ENCODE measurements at regions not wholly inside any gene's neighbourhood (a gene's known extent, or its start where the extent isn't known, plus 50 kb on each side); places are given as distances from the start of the nearest gene placed in this dataset.

- POLR2A ChIA-PET = no interaction called here
- Histone ChIP-seq H3K4me1 (peaks cover 49% of the 10 kb centered on the region), H3K36me3 (ENCODE audit: control insufficient read depth, insufficient read depth, low read length) (no peaks in the 10 kb centered on the region), H3K9me3 (no peaks in the 10 kb centered on the region), H3K4me3 (ENCODE audit: low read depth, low read length) (no peak overlapping the region), H3K27me3 (replicated peaks; ENCODE audit: control insufficient read depth, insufficient read depth, low read length) (no peaks in the 10 kb centered on the region)
- no peaks in the 10 kb centered on the region for H3K36me3 Mint-ChIP-seq (ENCODE audit: insufficient read depth, unreplicated experiment)
- H3K4me1 Mint-ChIP-seq (ENCODE audit: low read depth, unreplicated experiment) = peaks cover 18% of the 10 kb centered on the region
- CTCF ChIA-PET = no interaction called here
- TF ChIP-seq, protein P1, sequence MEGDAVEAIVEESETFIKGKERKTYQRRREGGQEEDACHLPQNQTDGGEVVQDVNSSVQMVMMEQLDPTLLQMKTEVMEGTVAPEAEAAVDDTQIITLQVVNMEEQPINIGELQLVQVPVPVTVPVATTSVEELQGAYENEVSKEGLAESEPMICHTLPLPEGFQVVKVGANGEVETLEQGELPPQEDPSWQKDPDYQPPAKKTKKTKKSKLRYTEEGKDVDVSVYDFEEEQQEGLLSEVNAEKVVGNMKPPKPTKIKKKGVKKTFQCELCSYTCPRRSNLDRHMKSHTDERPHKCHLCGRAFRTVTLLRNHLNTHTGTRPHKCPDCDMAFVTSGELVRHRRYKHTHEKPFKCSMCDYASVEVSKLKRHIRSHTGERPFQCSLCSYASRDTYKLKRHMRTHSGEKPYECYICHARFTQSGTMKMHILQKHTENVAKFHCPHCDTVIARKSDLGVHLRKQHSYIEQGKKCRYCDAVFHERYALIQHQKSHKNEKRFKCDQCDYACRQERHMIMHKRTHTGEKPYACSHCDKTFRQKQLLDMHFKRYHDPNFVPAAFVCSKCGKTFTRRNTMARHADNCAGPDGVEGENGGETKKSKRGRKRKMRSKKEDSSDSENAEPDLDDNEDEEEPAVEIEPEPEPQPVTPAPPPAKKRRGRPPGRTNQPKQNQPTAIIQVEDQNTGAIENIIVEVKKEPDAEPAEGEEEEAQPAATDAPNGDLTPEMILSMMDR (IDR thresholded peaks at IDR 0.05; ENCODE audit: insufficient read depth in 1 of 2, low read depth in 1 of 2, low read length in 1 of 2, severe bottlenecking in 1 of 2, unreplicated experiment in 1 of 2) = no peak
- peak overlapping the region; percentile 3 for H3K27ac Mint-ChIP-seq (ENCODE audit: unreplicated experiment)
- H3K27me3 Mint-ChIP-seq (ENCODE audit: insufficient read depth, unreplicated experiment) = no peaks in the 10 kb centered on the region
- intact Hi-C loops (cut with micrococcal nuclease; ENCODE audit: unreplicated experiment) = no loop called here
- no peak overlapping the region for H3K4me3 Mint-ChIP-seq (ENCODE audit: unreplicated experiment)
- no peak for DNase-seq
- no TSS peak for BruUV-seq (replicated peaks)
- H3K9me3 Mint-ChIP-seq (ENCODE audit: unreplicated experiment) = peaks cover 27% of the 10 kb centered on the region
Observed at GRCh38 chr11:103807806-103808205, 228.6 kb upstream of the DDI1 start.

- peaks cover 49% of the 10 kb centered on the region for H3K4me1 ChIP-seq
- Mint-ChIP-seq H3K36me3 (ENCODE audit: insufficient read depth, unreplicated experiment) (no peaks in the 10 kb centered on the region), H3K4me1 (ENCODE audit: low read depth, unreplicated experiment) (peaks cover 18% of the 10 kb centered on the region), H3K27me3 (ENCODE audit: insufficient read depth, unreplicated experiment) (no peaks in the 10 kb centered on the region), H3K9me3 (ENCODE audit: unreplicated experiment) (peaks cover 27% of the 10 kb centered on the region), H3K27ac (ENCODE audit: unreplicated experiment) (no peak overlapping the region), H3K4me3 (ENCODE audit: unreplicated experiment) (no peak overlapping the region)
- no peaks in the 10 kb centered on the region for H3K36me3 ChIP-seq (ENCODE audit: control insufficient read depth, insufficient read depth, low read length)
- no peaks in the 10 kb centered on the region for H3K27me3 ChIP-seq (replicated peaks; ENCODE audit: control insufficient read depth, insufficient read depth, low read length)
- no TSS peak for BruUV-seq (replicated peaks)
- H3K9me3 ChIP-seq = no peaks in the 10 kb centered on the region
- TF ChIP-seq, protein P1 (IDR thresholded peaks at IDR 0.05; ENCODE audit: insufficient read depth in 1 of 2, low read depth in 1 of 2, low read length in 1 of 2, severe bottlenecking in 1 of 2, unreplicated experiment in 1 of 2) = no peak
- intact Hi-C loops (cut with micrococcal nuclease; ENCODE audit: unreplicated experiment) = no loop called here
- DNase-seq = no peak
- POLR2A ChIA-PET = no interaction called here
- H3K4me3 ChIP-seq (ENCODE audit: low read depth, low read length) = no peak overlapping the region
- CTCF ChIA-PET = no interaction called here
Observed at GRCh38 chr11:103808252-103808651, 228.2 kb upstream of the DDI1 start.

DNA sequence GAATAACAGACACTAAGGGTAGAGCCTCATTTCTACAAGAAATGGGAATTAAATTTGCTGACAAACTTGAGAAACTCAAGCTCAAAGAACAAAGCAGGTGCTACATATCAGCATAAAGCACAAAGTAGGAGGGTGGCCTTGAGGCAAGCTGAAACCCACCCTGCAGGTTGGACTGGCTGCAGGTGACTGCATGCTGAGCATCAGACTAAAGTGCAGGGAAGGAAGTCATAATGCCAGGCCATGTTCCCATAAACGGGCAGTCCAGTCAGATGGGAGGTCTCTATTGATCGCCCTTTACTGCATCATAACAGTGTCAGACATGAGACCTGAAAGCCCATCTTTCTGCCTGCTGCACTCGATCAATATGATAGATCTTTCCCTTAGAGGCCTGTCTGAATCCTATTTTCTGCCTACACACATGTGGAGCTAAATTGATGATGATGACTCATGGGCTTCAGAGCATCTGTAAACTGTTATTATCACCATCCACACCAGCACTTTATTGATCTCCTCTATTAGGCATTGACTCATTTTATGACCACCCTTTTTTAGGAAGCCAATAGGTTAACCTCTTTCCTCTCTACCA, 224.5 kb upstream of the DDI1 start:
- BruUV-seq (replicated peaks) = no TSS peak
- CTCF ChIA-PET = no interaction called here
- POLR2A ChIA-PET = no interaction called here

More for the DNA sequence above, 224.5 kb upstream of the DDI1 start:
- Mint-ChIP-seq H3K4me3 (ENCODE audit: unreplicated experiment) (no peak overlapping the region), H3K27me3 (ENCODE audit: insufficient read depth, unreplicated experiment) (no peaks in the 10 kb centered on the region), H3K36me3 (ENCODE audit: insufficient read depth, unreplicated experiment) (no peaks in the 10 kb centered on the region), H3K27ac (ENCODE audit: unreplicated experiment) (no peak overlapping the region), H3K4me1 (ENCODE audit: low read depth, unreplicated experiment) (peaks cover 7% of the 10 kb centered on the region), H3K9me3 (ENCODE audit: unreplicated experiment) (peaks cover 17% of the 10 kb centered on the region)
- Histone ChIP-seq H3K4me1 (peaks cover 16% of the 10 kb centered on the region), H3K27me3 (replicated peaks; ENCODE audit: control insufficient read depth, insufficient read depth, low read length) (no peaks in the 10 kb centered on the region), H3K4me3 (ENCODE audit: low read depth, low read length) (no peak overlapping the region), H3K9me3 (no peaks in the 10 kb centered on the region), H3K36me3 (ENCODE audit: control insufficient read depth, insufficient read depth, low read length) (no peaks in the 10 kb centered on the region)
- DNase-seq = peak in 1 of 2 experiments; percentile 13
- TF ChIP-seq, protein P1 (IDR thresholded peaks at IDR 0.05; ENCODE audit: insufficient read depth in 1 of 2, low read depth in 1 of 2, low read length in 1 of 2, severe bottlenecking in 1 of 2, unreplicated experiment in 1 of 2) = no peak
- intact Hi-C loops (cut with micrococcal nuclease; ENCODE audit: unreplicated experiment) = no loop called here
